ENCODE measurements at regions not wholly inside any gene's neighbourhood (a gene's known extent, or its start where the extent isn't known, plus 50 kb on each side); places are given as distances from the start of the nearest gene placed in this dataset.

GRCh38 chr5:73256462-73256861, 83.5 kb downstream of the TMEM174 start:
- H3F3A ChIP-seq (ENCODE audit: control insufficient read depth, insufficient read depth): no peaks in the 10 kb centered on the region
- TF ChIP-seq CTCF (IDR thresholded peaks at IDR 0.05; ENCODE audit: low read depth, low read length, poor library complexity, severe bottlenecking) (no peak), EZH2phosphoT487 (IDR thresholded peaks at IDR 0.05; ENCODE audit: borderline replicate concordance, low read length) (no peak)
- no peaks in the 10 kb centered on the region for H3K36me3 ChIP-seq (ENCODE audit: control insufficient read depth, low read length)
- no peaks in the 10 kb centered on the region for H3K9me3 ChIP-seq (ENCODE audit: control insufficient read depth, insufficient read depth, low read length)
- H3K4me2 ChIP-seq (ENCODE audit: low read length): no peak overlapping the region
- no peaks in the 10 kb centered on the region for H3K9me2 ChIP-seq (replicated peaks; ENCODE audit: control insufficient read depth, low read length)
- H3K27ac ChIP-seq (ENCODE audit: low read depth, low read length): no peak overlapping the region
- no peaks in the 10 kb centered on the region for H3K4me1 ChIP-seq (ENCODE audit: control insufficient read depth, low read length)
- H3K27me3 ChIP-seq (ENCODE audit: control insufficient read depth, low read length): no peaks in the 10 kb centered on the region
- no peaks in the 10 kb centered on the region for H4K20me1 ChIP-seq (ENCODE audit: control insufficient read depth, insufficient read depth, low read depth, low read length)
- H3K79me2 ChIP-seq (ENCODE audit: control insufficient read depth, low read length): no peaks in the 10 kb centered on the region
- no peak overlapping the region for H3K4me3 ChIP-seq (ENCODE audit: low read length)

GRCh38 chr5:73256012-73256411, 83.0 kb downstream of the TMEM174 start:
- H3K4me2 ChIP-seq (ENCODE audit: low read length): no peak overlapping the region
- H3K4me1 ChIP-seq (ENCODE audit: control insufficient read depth, low read length): no peaks in the 10 kb centered on the region
- no peak overlapping the region for H3K4me3 ChIP-seq (ENCODE audit: low read length)
- no peaks in the 10 kb centered on the region for H3K9me2 ChIP-seq (replicated peaks; ENCODE audit: control insufficient read depth, low read length)
- TF ChIP-seq CTCF (IDR thresholded peaks at IDR 0.05; ENCODE audit: low read depth, low read length, poor library complexity, severe bottlenecking): no peak
- no peak for TF ChIP-seq EZH2phosphoT487 (IDR thresholded peaks at IDR 0.05; ENCODE audit: borderline replicate concordance, low read length)
- H3K9me3 ChIP-seq (ENCODE audit: control insufficient read depth, insufficient read depth, low read length): no peaks in the 10 kb centered on the region
- H3F3A ChIP-seq (ENCODE audit: control insufficient read depth, insufficient read depth): no peaks in the 10 kb centered on the region
- H3K36me3 ChIP-seq (ENCODE audit: control insufficient read depth, low read length): no peaks in the 10 kb centered on the region
- H4K20me1 ChIP-seq (ENCODE audit: control insufficient read depth, insufficient read depth, low read depth, low read length): no peaks in the 10 kb centered on the region
- H3K27me3 ChIP-seq (ENCODE audit: control insufficient read depth, low read length): no peaks in the 10 kb centered on the region
- no peak overlapping the region for H3K27ac ChIP-seq (ENCODE audit: low read depth, low read length)
- H3K79me2 ChIP-seq (ENCODE audit: control insufficient read depth, low read length): no peaks in the 10 kb centered on the region

- Histone ChIP-seq H4K20me1 (ENCODE audit: control insufficient read depth, insufficient read depth, low read depth, low read length) (no peaks in the 10 kb centered on the region), H3K79me2 (ENCODE audit: control insufficient read depth, low read length) (no peaks in the 10 kb centered on the region), H3K27ac (ENCODE audit: low read depth, low read length) (no peak overlapping the region), H3K9me3 (ENCODE audit: control insufficient read depth, insufficient read depth, low read length) (no peaks in the 10 kb centered on the region), H3K36me3 (ENCODE audit: control insufficient read depth, low read length) (no peaks in the 10 kb centered on the region), H3K4me2 (ENCODE audit: low read length) (no peak overlapping the region), H3K4me3 (ENCODE audit: low read length) (no peak overlapping the region), H3K27me3 (ENCODE audit: control insufficient read depth, low read length) (0 out of 2 replicates have a peak, but pooled peaks cover 2% of the 10 kb centered on the region), H3F3A (ENCODE audit: control insufficient read depth, insufficient read depth) (no peaks in the 10 kb centered on the region), H3K9me2 (replicated peaks; ENCODE audit: control insufficient read depth, low read length) (no peaks in the 10 kb centered on the region), H3K4me1 (ENCODE audit: control insufficient read depth, low read length) (no peaks in the 10 kb centered on the region)
- TF ChIP-seq CTCF (IDR thresholded peaks at IDR 0.05; ENCODE audit: low read depth, low read length, poor library complexity, severe bottlenecking): no peak
- no peak for TF ChIP-seq EZH2phosphoT487 (IDR thresholded peaks at IDR 0.05; ENCODE audit: borderline replicate concordance, low read length)
Observed at GRCh38 chr5:73254642-73255041, 81.6 kb downstream of the TMEM174 start.
